ENCODE measurements at regions not wholly inside any gene's neighbourhood (a gene's known extent, or its start where the extent isn't known, plus 50 kb on each side); places are given as distances from the start of the nearest gene placed in this dataset.

- dilution Hi-C loops (cut with HindIII; ENCODE audit: low sequenced_read_pairs, unreplicated experiment): no loop called here
- WGBS, 2 experiments (ENCODE audit: extremely low coverage in 2 of 2, insufficient read length in 1 of 2): 53% methylated on average over 2 of the region's 5 CpGs; no CpG with 5 or more reads in 1 of the 2 experiments
- no peak overlapping the region for H2BK5ac ChIP-seq (ENCODE audit: low read depth, low read length, poor library complexity, severe bottlenecking)
- ChIA-PET POLR2A (ENCODE audit: unreplicated experiment) (no interaction called here), CTCF (no interaction called here)
- H3K27ac ChIP-seq (ENCODE audit: insufficient read depth, low read length): no peak overlapping the region
- H3K14ac ChIP-seq (replicated peaks; ENCODE audit: low read depth, low read length): no peak overlapping the region
- no peaks in the 10 kb centered on the region for H4K20me1 ChIP-seq (ENCODE audit: insufficient read depth, low read length)
- H3K36me3 ChIP-seq (ENCODE audit: control insufficient read depth, insufficient read depth, low read length): no peaks in the 10 kb centered on the region
- H2AFZ ChIP-seq (replicated peaks; ENCODE audit: low read length, poor library complexity): no peak overlapping the region
- intact Hi-C loops (cut with micrococcal nuclease): no loop called here
- no peak overlapping the region for H3K9ac ChIP-seq (ENCODE audit: low read depth, low read length)
- H4K91ac ChIP-seq (ENCODE audit: insufficient read depth, low read depth, low read length): no peak overlapping the region
- H4K5ac ChIP-seq (ENCODE audit: low read depth, low read length): no peak overlapping the region
- no peak overlapping the region for H3K18ac ChIP-seq (ENCODE audit: low read depth, low read length)
- no peak overlapping the region for H3K56ac ChIP-seq (ENCODE audit: extremely low read depth, insufficient read depth, low read length)
- no TSS peak for BruUV-seq (replicated peaks)
- H3K9me3 ChIP-seq (ENCODE audit: control insufficient read depth, insufficient read depth, low read length): no peaks in the 10 kb centered on the region
- no peak overlapping the region for H3K4me2 ChIP-seq (ENCODE audit: low read depth, low read length)
- no peak overlapping the region for H4K8ac ChIP-seq (ENCODE audit: low read depth in 2 of 2, low read length in 2 of 2)
- ATAC-seq (ENCODE audit: low read depth): no peak
- no peak for DNase-seq
- H3K27me3 ChIP-seq (ENCODE audit: control insufficient read depth, insufficient read depth, low read length): peaks cover 36% of the 10 kb centered on the region
- in situ Hi-C loops (cut with MboI; ENCODE audit: low sequenced_read_pairs): no loop called here
- H2BK120ac ChIP-seq (ENCODE audit: low read depth, low read length): no peak overlapping the region
- H2BK20ac ChIP-seq (ENCODE audit: low read depth, low read length): no peak overlapping the region
- no peak overlapping the region for H2BK15ac ChIP-seq (ENCODE audit: low read depth, low read length)
- no peak overlapping the region for H2AK9ac ChIP-seq (replicated peaks; ENCODE audit: low read depth, low read length, poor library complexity)
- H3K4me1 ChIP-seq (ENCODE audit: control insufficient read depth, insufficient read depth, low read length): no peaks in the 10 kb centered on the region
- TF ChIP-seq, protein P1, sequence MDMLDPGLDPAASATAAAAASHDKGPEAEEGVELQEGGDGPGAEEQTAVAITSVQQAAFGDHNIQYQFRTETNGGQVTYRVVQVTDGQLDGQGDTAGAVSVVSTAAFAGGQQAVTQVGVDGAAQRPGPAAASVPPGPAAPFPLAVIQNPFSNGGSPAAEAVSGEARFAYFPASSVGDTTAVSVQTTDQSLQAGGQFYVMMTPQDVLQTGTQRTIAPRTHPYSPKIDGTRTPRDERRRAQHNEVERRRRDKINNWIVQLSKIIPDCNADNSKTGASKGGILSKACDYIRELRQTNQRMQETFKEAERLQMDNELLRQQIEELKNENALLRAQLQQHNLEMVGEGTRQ (IDR thresholded peaks at IDR 0.05; ENCODE audit: low read depth, low read length): no peak
- TF ChIP-seq CHD1 (IDR thresholded peaks at IDR 0.05; ENCODE audit: low read depth, low read length) (no peak), ELK1 (IDR thresholded peaks at IDR 0.05; ENCODE audit: borderline replicate concordance, low read depth, low read length) (no peak), FOS (IDR thresholded peaks at IDR 0.05; ENCODE audit: low read depth, low read length) (no peak), MXI1 (IDR thresholded peaks at IDR 0.05; ENCODE audit: borderline replicate concordance, low read depth, low read length) (no peak), RFX5 (IDR thresholded peaks at IDR 0.05; ENCODE audit: low read depth, low read length) (no peak)
- no peak overlapping the region for H3K23ac ChIP-seq (ENCODE audit: low read depth, low read length)
- H3K9me1 ChIP-seq (ENCODE audit: insufficient read depth, low read length): no peaks in the 10 kb centered on the region
- no peaks in the 10 kb centered on the region for H3K79me1 ChIP-seq (ENCODE audit: low read depth in 1 of 2, low read length in 2 of 2)
- H2AK5ac ChIP-seq (ENCODE audit: low read depth, low read length): no peak overlapping the region
- H3K4ac ChIP-seq (ENCODE audit: low read depth, low read length): no peak overlapping the region
- H3K4me3 ChIP-seq (ENCODE audit: insufficient read depth, low read depth, low read length): no peak overlapping the region
Measured at GRCh38 chr11:119979701-119980100, 158.2 kb downstream of the TRIM29 start.

Measured in IMR-90 (cell line).